Heart left ventricle (tissue), 16 donors: ENCODE measurements at regions not wholly inside any gene's neighbourhood (a gene's known extent, or its start where the extent isn't known, plus 50 kb on each side); places are given as distances from the start of the nearest gene placed in this dataset.

Source experiments
- ATAC-seq, 4 donors: fragments of 200-7000 bp; cut with Tn5 transposase; one replicate each; pipeline ENCODE4 v1.9.1; 2020 to 2022; ENCODE audit warnings: moderate library complexity in 4 of 4, mild to moderate bottlenecking in 3 of 4, moderate number of reproducible peaks in 1 of 4
- DNase-seq, 5 donors: peaks; one replicate each; pipeline ENCODE4 v3.0.0-alpha.2; 2020
- H3K27ac ChIP-seq, 12 donors: fragments of 200-600 bp; sonication (generic) in 4 of 12; one replicate each; pipeline versions ENCODE4 v1.5.0 to v1.8.0; 2016 to 2022; ENCODE audit warnings: mild to moderate bottlenecking in 2 of 12
- H3K27me3 ChIP-seq, 9 donors: fragments of 200-600 bp; sonication (generic) in 2 of 9; one replicate each; pipeline versions ENCODE4 v1.5.1 to v1.8.0; 2016 to 2022; ENCODE audit warnings: mild to moderate bottlenecking in 3 of 9
- H3K36me3 ChIP-seq, 9 donors: fragments of 200-600 bp; sonication (generic) in 2 of 9; one replicate each; pipeline versions ENCODE4 v1.5.0 to v1.8.0; 2018 to 2022; ENCODE audit warnings: mild to moderate bottlenecking in 2 of 9
- H3K4me1 ChIP-seq, 12 donors: fragments of 200-600 bp; sonication (generic) in 4 of 12; one replicate each; pipeline versions ENCODE4 v1.5.0 to v1.8.0; 2016 to 2022; ENCODE audit warnings: mild to moderate bottlenecking in 3 of 12
- H3K4me3 ChIP-seq, 12 donors: fragments of 200-600 bp; sonication (generic) in 4 of 12; one replicate each; pipeline versions ENCODE4 v1.5.0 to v1.8.0; 2017 to 2022; ENCODE audit warnings: mild to moderate bottlenecking in 9 of 12, moderate library complexity in 4 of 12
- H3K9me3 ChIP-seq, 12 donors: fragments of 200-600 bp; sonication (generic) in 4 of 12; one replicate each; pipeline versions ENCODE4 v1.5.0 to v1.8.0; 2016 to 2022; ENCODE audit warnings: mild to moderate bottlenecking in 1 of 12
- CTCF ChIP-seq, 12 donors: fragments of 200-600 bp; sonication (generic) in 4 of 12; IDR thresholded peaks; one replicate each; pipeline versions ENCODE4 v1.5.0 to v1.8.0; 2018 to 2022; ENCODE audit warnings: antibody characterized with exemption in 12 of 12, mild to moderate bottlenecking in 5 of 12
- POLR2A ChIP-seq, 2 donors: fragments of 450-650 bp; IDR thresholded peaks; one replicate each; pipeline ENCODE4 v1.6.1; 2017; ENCODE audit warnings: antibody characterized with exemption in 2 of 2, mild to moderate bottlenecking in 2 of 2, moderate library complexity in 2 of 2
- WGBS, 4 donors: extraction: QIAGEN DNeasy Blood & Tissue Kit in 2 of 4; methylation state at CpG; one replicate each; pipeline versions ENCODE4 v1.1.5 to v1.1.7; 2013 to 2018; 5-methylcytosine and 5-hydroxymethylcytosine counted together
- intact Hi-C, 10 donors: fragments of 100-400 bp; cut with DNase I; formaldehyde crosslinking; loops; one replicate each; pipeline versions ENCODE4 v1.11.1 to v1.14.2; 2022
- donor health status: ischemic (EF 13 %, LVEDD 7.1; RV severe dilation, severe dysfunction).
- donor health status: healthy with polysubstance abuse.
- donor health status: DM: no; HTN: yes; CAD: no.
- donor health status: DM: no; HTN: no; CAD: no.
- donor health status: ischemic (EF 25% LVEDD 6.9; RV normal size, moderate dysfunction).
- donor health status: ischemic (EF 25% LVEDD 5.7; RV mildly dilated, moderate dysfunction).
- donor health status: healthy.
- donor health status: DM: yes; HTN: yes; CAD: no.
- donor health status: ischemic (EF 35%, LVEDD 5.7; RV mildly dilated, moderate dysfunction).
- donor health status: nonischemic (EF 11% LVEDD 7.7; RV severe dilation, severe dysfunction).
- donor health status: DM: yes; HTN: yes; CAD: no.
- donor health status: PGD.
- donor health status: ischemic (EF 29% LVEDD 5.4; RV normal size, mild dysfunction).
- donor health status: nonischemic (EF 23%, LVEDD 6.1; RV moderate dilation, normal function).

- no peak for ATAC-seq
- Histone ChIP-seq H3K9me3 (peaks cover 0 to 12% (median 0%) of the 10 kb centered on the region in 12 donors), H3K36me3 (no peaks in the 10 kb centered on the region), H3K4me3 (no peak overlapping the region), H3K4me1 (peaks cover 0 to 30% (median 2%) of the 10 kb centered on the region in 12 donors), H3K27ac (peak overlapping the region in 11 of 12 donors; percentile 2 to 66 (median 37)), H3K27me3 (no peaks in the 10 kb centered on the region)
- no peak for TF ChIP-seq POLR2A (IDR thresholded peaks at IDR 0.05)
- no peak for TF ChIP-seq CTCF (IDR thresholded peaks at IDR 0.05)
- intact Hi-C loops: loop anchor here in 4 of 10 donors (5.0 to 10.0 kb wide), 5 partner anchors 96 to 386 kb away; no protein-coding TSS in a partner anchor
- no peak for DNase-seq
These were observed 159.8 kb upstream of the CCDC68 start for GRCh38 chr18:55119016-55119415.

DNA sequence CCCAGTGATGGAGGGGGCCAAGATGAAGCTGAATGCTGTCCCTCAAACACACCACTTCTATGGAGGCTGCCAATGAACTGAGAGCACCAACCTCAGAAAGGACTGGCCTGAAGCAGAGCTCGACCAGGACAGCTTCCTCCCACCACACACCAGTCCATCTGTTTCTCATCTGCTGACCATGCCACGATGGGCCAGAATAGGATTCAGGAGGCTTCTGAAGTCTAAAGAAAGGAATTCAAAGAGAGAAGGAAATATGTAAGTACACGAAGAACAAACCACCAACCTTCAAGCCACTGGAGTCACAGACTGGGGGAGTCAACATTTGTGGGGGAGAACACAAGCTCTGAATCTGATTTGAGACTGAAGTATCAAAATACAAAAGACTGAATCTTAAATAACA, 157.6 kb upstream of the CCDC68 start:
- intact Hi-C loops: loop anchor here in 4 of 10 donors (5.0 to 10.0 kb wide), 5 partner anchors 98 to 388 kb away; no protein-coding TSS in a partner anchor
- ATAC-seq: no peak
- Histone ChIP-seq H3K4me1 (peaks cover 0 to 30% (median 2%) of the 10 kb centered on the region in 12 donors), H3K4me3 (no peak overlapping the region), H3K27ac (peak overlapping the region in 11 of 12 donors; percentile 18 to 68 (median 53)), H3K27me3 (no peaks in the 10 kb centered on the region), H3K36me3 (no peaks in the 10 kb centered on the region), H3K9me3 (peaks cover 0 to 12% (median 0%) of the 10 kb centered on the region in 12 donors)
- TF ChIP-seq CTCF (IDR thresholded peaks at IDR 0.05) (no peak), POLR2A (IDR thresholded peaks at IDR 0.05) (no peak)
- 61 to 67% (median 65%) methylated on average over 3 of the region's 3 CpGs for WGBS, 4 donors
- no peak for DNase-seq

GRCh38 chr18:55115606-55116005, 156.3 kb upstream of the CCDC68 start:
- Histone ChIP-seq H3K4me3 (no peak overlapping the region), H3K4me1 (peaks cover 0 to 35% (median 6%) of the 10 kb centered on the region in 12 donors), H3K9me3 (peaks cover 0 to 12% (median 0%) of the 10 kb centered on the region in 12 donors), H3K36me3 (no peaks in the 10 kb centered on the region), H3K27me3 (no peaks in the 10 kb centered on the region), H3K27ac (peak overlapping the region in 7 of 12 donors; percentile 15 to 52 (median 31))
- DNase-seq: no peak
- WGBS, 4 donors: 86 to 89% (median 87%) methylated on average over 2 of the region's 2 CpGs
- no peak for ATAC-seq
- intact Hi-C loops: loop anchor here in 4 of 10 donors (5.0 to 10.0 kb wide), 5 partner anchors 99 to 389 kb away; no protein-coding TSS in a partner anchor
- TF ChIP-seq CTCF (IDR thresholded peaks at IDR 0.05): no peak
- TF ChIP-seq POLR2A (IDR thresholded peaks at IDR 0.05): no peak

- intact Hi-C loops: loop anchor here in 4 of 10 donors (5.0 to 10.0 kb wide), 6 partner anchors 100 to 390 kb away; no protein-coding TSS in a partner anchor
- peak overlapping the region in 5 of 12 donors; percentile 24 to 52 (median 36) for H3K27ac ChIP-seq
- DNase-seq: no peak
These were observed 155.6 kb upstream of the CCDC68 start for GRCh38 chr18:55114876-55115275.

More at GRCh38 chr18:55114876-55115275, 155.6 kb upstream of the CCDC68 start:
- WGBS, 4 donors: 50 to 59% (median 52%) methylated on average over 1 of the region's 1 CpG
- H3K9me3 ChIP-seq: peaks cover 0 to 6% (median 0%) of the 10 kb centered on the region in 12 donors
- ATAC-seq: no peak
- no peaks in the 10 kb centered on the region for H3K27me3 ChIP-seq
- H3K4me1 ChIP-seq: peaks cover 0 to 39% (median 7%) of the 10 kb centered on the region in 12 donors
- no peaks in the 10 kb centered on the region for H3K36me3 ChIP-seq
- TF ChIP-seq POLR2A (IDR thresholded peaks at IDR 0.05): no peak
- no peak for TF ChIP-seq CTCF (IDR thresholded peaks at IDR 0.05)
- H3K4me3 ChIP-seq: no peak overlapping the region
